Natural killer cell treated with Interleukin-12 subunit alpha and Interleukin-12 subunit beta and Interleukin-15 and Interleukin-18, amount 100 ng/mL, for 72 hours (primary cell): ENCODE measurements at regions not wholly inside any gene's neighbourhood (a gene's known extent, or its start where the extent isn't known, plus 50 kb on each side); places are given as distances from the start of the nearest gene placed in this dataset.

ENCODE experiments used
- ATAC-seq, 2 donors: fragments of 150-1000 bp; cut with Tn5 transposase in 1 of 2; sonication (Bioruptor Pico), chemical (Tn5 transposase) in 1 of 2; 2 replicates each; pipeline ENCODE4 v1.10.0; 2021
- DNase-seq: peaks from one replicate; pipeline ENCODE4 v3.0.0; 2022; ENCODE audit warnings: low spot score
- H3K27ac Mint-ChIP-seq, 2 donors: 1 replicate in 1 of 2; 2 replicates in 1 of 2; pipeline ENCODE4 v1.8.0; 2022; ENCODE audit warnings: mixed read lengths in 2 of 2, mild to moderate bottlenecking in 1 of 2, moderate library complexity in 1 of 2
- H3K27me3 Mint-ChIP-seq, 2 donors: 1 replicate in 1 of 2; 2 replicates in 1 of 2; pipeline ENCODE4 v1.8.0; 2022; ENCODE audit warnings: mixed read lengths in 2 of 2
- H3K36me3 Mint-ChIP-seq: one replicate; pipeline ENCODE4 v1.8.0; 2022; ENCODE audit warnings: mixed read lengths
- H3K4me1 Mint-ChIP-seq, 2 donors: 1 replicate in 1 of 2; 2 replicates in 1 of 2; pipeline ENCODE4 v1.8.0; 2022; ENCODE audit warnings: low read depth in 2 of 2, mixed read lengths in 2 of 2, mild to moderate bottlenecking in 1 of 2
- H3K4me3 Mint-ChIP-seq: one replicate; pipeline ENCODE4 v1.8.0; 2022; ENCODE audit warnings: mixed read lengths
- H3K9me3 Mint-ChIP-seq: 2 replicates; pipeline ENCODE4 v1.8.0; 2022; ENCODE audit warnings: mixed read lengths

- no peak overlapping the region for H3K27ac Mint-ChIP-seq
- no peak overlapping the region for H3K4me3 Mint-ChIP-seq
- H3K27me3 Mint-ChIP-seq: peaks cover 15 to 25% of the 10 kb centered on the region in 2 donors
- ATAC-seq (no peak), DNase-seq (no peak)
- H3K9me3 Mint-ChIP-seq: no peaks in the 10 kb centered on the region
- H3K4me1 Mint-ChIP-seq: no peaks in the 10 kb centered on the region
- H3K36me3 Mint-ChIP-seq: no peaks in the 10 kb centered on the region
These were observed 238.9 kb upstream of the GPR26 start for GRCh38 chr10:123427165-123427786.

GRCh38 chr10:123428391-123428790 lies 237.8 kb upstream of the GPR26 start:
- ATAC-seq (no peak), DNase-seq (no peak)
- Mint-ChIP-seq H3K27me3 (peaks cover 18 to 30% of the 10 kb centered on the region in 2 donors), H3K9me3 (no peaks in the 10 kb centered on the region), H3K27ac (no peak overlapping the region), H3K4me1 (no peaks in the 10 kb centered on the region), H3K4me3 (no peak overlapping the region), H3K36me3 (no peaks in the 10 kb centered on the region)

- Mint-ChIP-seq H3K36me3 (no peaks in the 10 kb centered on the region), H3K27ac (no peak overlapping the region), H3K4me1 (no peaks in the 10 kb centered on the region), H3K9me3 (no peaks in the 10 kb centered on the region), H3K4me3 (no peak overlapping the region), H3K27me3 (peaks cover 16 to 33% of the 10 kb centered on the region in 2 donors)
- ATAC-seq: no peak
- no peak for DNase-seq
These were observed 236.4 kb upstream of the GPR26 start for GRCh38 chr10:123429706-123430221.

- Mint-ChIP-seq H3K9me3 (no peaks in the 10 kb centered on the region), H3K27me3 (peaks cover 6 to 26% of the 10 kb centered on the region in 2 donors), H3K36me3 (no peaks in the 10 kb centered on the region), H3K27ac (no peak overlapping the region), H3K4me3 (no peak overlapping the region), H3K4me1 (no peaks in the 10 kb centered on the region)
- ATAC-seq (peak; percentile 18 to 33), DNase-seq (no peak)
These were observed 232.6 kb upstream of the GPR26 start for GRCh38 chr10:123433539-123433938.

GRCh38 chr10:123434435-123435039 lies 231.6 kb upstream of the GPR26 start:
- no peak overlapping the region for H3K27ac Mint-ChIP-seq
- H3K9me3 Mint-ChIP-seq: no peaks in the 10 kb centered on the region
- H3K4me3 Mint-ChIP-seq: no peak overlapping the region
- peaks cover 9 to 21% of the 10 kb centered on the region in 2 donors for H3K27me3 Mint-ChIP-seq
- DNase-seq: no peak
- H3K36me3 Mint-ChIP-seq: no peaks in the 10 kb centered on the region
- ATAC-seq: peak in 1 of 2 donors; percentile 37
- H3K4me1 Mint-ChIP-seq: no peaks in the 10 kb centered on the region

- Mint-ChIP-seq H3K36me3 (no peaks in the 10 kb centered on the region), H3K27ac (no peak overlapping the region), H3K4me1 (peaks cover 0 to 2% of the 10 kb centered on the region in 2 donors), H3K4me3 (no peak overlapping the region), H3K9me3 (no peaks in the 10 kb centered on the region), H3K27me3 (peaks cover 0 to 10% of the 10 kb centered on the region in 2 donors)
- no peak for ATAC-seq
- DNase-seq: no peak
These were observed 223.3 kb upstream of the GPR26 start for GRCh38 chr10:123442901-123443300.

GRCh38 chr10:123443924-123444323 lies 222.2 kb upstream of the GPR26 start:
- H3K9me3 Mint-ChIP-seq: no peaks in the 10 kb centered on the region
- DNase-seq (no peak), ATAC-seq (no peak)
- peaks cover 0 to 9% of the 10 kb centered on the region in 2 donors for H3K27me3 Mint-ChIP-seq
- no peak overlapping the region for H3K27ac Mint-ChIP-seq
- no peaks in the 10 kb centered on the region for H3K36me3 Mint-ChIP-seq
- H3K4me1 Mint-ChIP-seq: peaks cover 0 to 2% of the 10 kb centered on the region in 2 donors
- no peak overlapping the region for H3K4me3 Mint-ChIP-seq

GRCh38 chr10:123445261-123445775 lies 220.8 kb upstream of the GPR26 start:
- peak; percentile 6 to 13 for ATAC-seq
- Mint-ChIP-seq H3K4me1 (peaks cover 1 to 2% of the 10 kb centered on the region in 2 donors), H3K27ac (no peak overlapping the region), H3K9me3 (no peaks in the 10 kb centered on the region), H3K4me3 (no peak overlapping the region), H3K27me3 (peaks cover 0 to 7% of the 10 kb centered on the region in 2 donors), H3K36me3 (no peaks in the 10 kb centered on the region)
- DNase-seq: no peak

GRCh38 chr10:123446449-123447156 lies 219.6 kb upstream of the GPR26 start:
- Mint-ChIP-seq H3K9me3 (no peaks in the 10 kb centered on the region), H3K36me3 (no peaks in the 10 kb centered on the region), H3K4me3 (no peak overlapping the region), H3K4me1 (peaks cover 6 to 13% of the 10 kb centered on the region in 2 donors), H3K27me3 (peaks cover 0 to 7% of the 10 kb centered on the region in 2 donors), H3K27ac (no peak overlapping the region)
- ATAC-seq: no peak
- DNase-seq: no peak

- Mint-ChIP-seq H3K4me1 (peaks cover 6 to 17% of the 10 kb centered on the region in 2 donors), H3K27me3 (peaks cover 0 to 12% of the 10 kb centered on the region in 2 donors), H3K36me3 (no peaks in the 10 kb centered on the region), H3K9me3 (no peaks in the 10 kb centered on the region), H3K4me3 (no peak overlapping the region), H3K27ac (no peak overlapping the region)
- no peak for DNase-seq
- ATAC-seq: no peak
These were observed 216.8 kb upstream of the GPR26 start for GRCh38 chr10:123449234-123449962.

- peaks cover 0 to 12% of the 10 kb centered on the region in 2 donors for H3K27me3 Mint-ChIP-seq
- peaks cover 6 to 17% of the 10 kb centered on the region in 2 donors for H3K4me1 Mint-ChIP-seq
- DNase-seq: no peak
- no peak overlapping the region for H3K4me3 Mint-ChIP-seq
- H3K9me3 Mint-ChIP-seq: no peaks in the 10 kb centered on the region
- no peaks in the 10 kb centered on the region for H3K36me3 Mint-ChIP-seq
- ATAC-seq: peak in 1 of 2 donors; percentile 45
- no peak overlapping the region for H3K27ac Mint-ChIP-seq
These were observed 215.1 kb upstream of the GPR26 start for GRCh38 chr10:123450956-123451605.

GRCh38 chr10:123451618-123452245 lies 214.4 kb upstream of the GPR26 start:
- peaks cover 0 to 11% of the 10 kb centered on the region in 2 donors for H3K27me3 Mint-ChIP-seq
- peaks cover 4 to 17% of the 10 kb centered on the region in 2 donors for H3K4me1 Mint-ChIP-seq
- no peaks in the 10 kb centered on the region for H3K9me3 Mint-ChIP-seq
- no peak overlapping the region for H3K27ac Mint-ChIP-seq
- ATAC-seq (peak in 1 of 2 donors; percentile 17), DNase-seq (no peak)
- no peaks in the 10 kb centered on the region for H3K36me3 Mint-ChIP-seq
- H3K4me3 Mint-ChIP-seq: no peak overlapping the region
